CD4-positive, alpha-beta T cell (primary cell): ENCODE measurements at regions not wholly inside any gene's neighbourhood (a gene's known extent, or its start where the extent isn't known, plus 50 kb on each side); places are given as distances from the start of the nearest gene placed in this dataset.

ENCODE experiments used
- ATAC-seq: fragments of 200-7000 bp; cut with Tn5 transposase; one replicate; pipeline ENCODE4 v1.10.0; 2022; ENCODE audit warnings: mild to moderate bottlenecking; ENCODE audit not compliant: poor library complexity
- CTCF ChIA-PET: fragments of 350-600 bp; sonication (Branson Sonifier 250); formaldehyde crosslinking; loops from one replicate; lab custom pipeline; 2021; ENCODE audit warnings: antibody characterized with exemption, inconsistent platforms; lab: Charles Lee
- POLR2A ChIA-PET: fragments of 350-600 bp; sonication (Branson Sonifier 250); formaldehyde crosslinking; loops from one replicate; lab custom pipeline; 2021; ENCODE audit warnings: antibody characterized with exemption, inconsistent platforms; lab: Charles Lee
- DNase-seq, 14 experiments: peaks; one replicate each; pipeline ENCODE4 v3.0.0-alpha.2; 2013 to 2020; ENCODE audit warnings: mixed read lengths in 2 of 14
- H3K27ac ChIP-seq, 2 donors: one replicate each; pipeline versions ENCODE4 v1.5.1 to v1.7.0; 2013; ENCODE audit warnings: low read length in 2 of 2, low read depth in 1 of 2, mild to moderate bottlenecking in 1 of 2
- H3K27me3 ChIP-seq, 2 experiments: 1 replicate in 1 of 2; 2 replicates in 1 of 2; pipeline versions ENCODE4 v1.6.1 to v1.7.0; 2013; ENCODE audit warnings: low read length in 2 of 2, control low read depth in 1 of 2, mild to moderate bottlenecking in 1 of 2, moderate library complexity in 1 of 2; ENCODE audit not compliant: insufficient read depth in 2 of 2, control insufficient read depth in 1 of 2
- H3K36me3 ChIP-seq: one replicate; pipeline ENCODE4 v1.6.1; 2013; ENCODE audit warnings: low read length, control low read depth; ENCODE audit not compliant: insufficient read depth
- H3K4me1 ChIP-seq: one replicate; pipeline ENCODE4 v1.6.1; 2013; ENCODE audit warnings: low read length, control low read depth; ENCODE audit not compliant: insufficient read depth
- H3K4me3 ChIP-seq: one replicate; pipeline ENCODE4 v1.5.1; 2013; ENCODE audit warnings: mild to moderate bottlenecking, low read length, moderate library complexity
- H3K9me3 ChIP-seq, 2 experiments: 1 replicate in 1 of 2; 2 replicates in 1 of 2; pipeline versions ENCODE4 v1.6.1 to v1.7.0; 2013; ENCODE audit warnings: low read length in 2 of 2, mild to moderate bottlenecking in 2 of 2, control low read depth in 1 of 2, moderate library complexity in 1 of 2; ENCODE audit not compliant: control insufficient read depth in 1 of 2, insufficient read depth in 1 of 2
- H3K27ac Mint-ChIP-seq: one replicate; pipeline ENCODE4 v1.8.0; 2020; ENCODE audit warnings: mixed read lengths
- H3K27me3 Mint-ChIP-seq: one replicate; pipeline ENCODE4 v1.8.0; 2021; ENCODE audit warnings: mixed read lengths
- H3K36me3 Mint-ChIP-seq: one replicate; pipeline ENCODE4 v1.8.0; 2021; ENCODE audit warnings: low read depth, mixed read lengths
- H3K4me1 Mint-ChIP-seq: one replicate; pipeline ENCODE4 v1.8.0; 2021; ENCODE audit warnings: low read depth, mixed read lengths
- H3K4me3 Mint-ChIP-seq: one replicate; pipeline ENCODE4 v1.8.0; 2020; ENCODE audit warnings: mild to moderate bottlenecking, mixed read lengths
- H3K9me3 Mint-ChIP-seq: one replicate; pipeline ENCODE4 v1.8.0; 2020; ENCODE audit warnings: mixed read lengths
- intact Hi-C, 2 experiments: fragments of 100-400 bp; cut with DNase I in 1 of 2; cut with micrococcal nuclease in 1 of 2; formaldehyde crosslinking; loops; one replicate each; pipeline versions ENCODE4 v1.15.1 to v1.9.0; 2023 to 2025; cut with DNase I, micrococcal nuclease
- TF ChIP-seq, protein P1 (sequence below): fragments of 200-600 bp; IDR thresholded peaks from one replicate; pipeline ENCODE4 v1.8.0; 2022; ENCODE audit warnings: antibody characterized with exemption, mild to moderate bottlenecking

DNA sequence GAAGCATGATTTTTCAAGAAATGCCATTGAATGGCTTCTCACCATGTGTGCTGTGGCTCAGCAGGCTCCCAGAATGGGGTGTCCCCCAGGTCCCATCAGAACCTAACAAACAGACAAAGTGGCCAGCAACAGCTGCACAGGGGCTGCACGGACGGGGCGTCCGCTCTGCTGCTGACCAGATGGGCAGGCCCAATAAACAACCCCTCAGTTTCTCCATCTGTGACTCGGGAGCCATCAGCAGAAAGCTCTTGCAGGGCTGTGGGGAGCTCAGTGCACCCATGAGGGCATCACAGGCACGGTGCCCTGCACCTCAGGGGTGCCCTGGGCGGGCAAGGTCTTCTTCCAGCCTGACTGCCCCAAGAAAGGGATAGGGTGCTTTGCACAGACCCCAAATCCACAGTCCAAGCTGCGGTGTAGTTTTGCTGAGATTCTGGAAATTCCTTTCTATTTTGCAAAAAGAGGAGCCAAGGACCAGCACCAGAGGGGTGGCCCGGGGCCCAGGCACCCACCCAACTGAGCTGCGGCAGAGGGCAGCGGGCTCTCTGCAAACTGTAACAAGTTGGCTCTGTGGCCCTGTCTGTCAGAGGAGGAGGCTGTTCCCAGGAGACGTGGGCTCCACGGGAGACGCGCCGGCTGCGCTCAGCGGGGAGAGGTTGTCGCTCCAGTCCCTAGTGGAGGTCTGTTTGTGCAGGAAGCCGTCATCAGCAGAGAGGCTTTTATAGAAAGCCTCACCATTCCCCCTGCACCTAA is 138.7 kb upstream of the PPP1R26 start:
- Mint-ChIP-seq H3K4me3 (no peak overlapping the region), H3K9me3 (no peaks in the 10 kb centered on the region), H3K36me3 (no peaks in the 10 kb centered on the region), H3K27ac (no peak overlapping the region), H3K4me1 (no peaks in the 10 kb centered on the region), H3K27me3 (peaks cover 16% of the 10 kb centered on the region)
- no peak for ATAC-seq
- DNase-seq: no peak
- H3K4me3 ChIP-seq: no peak overlapping the region
- H3K9me3 ChIP-seq: peaks cover 0 to 4% of the 10 kb centered on the region in 2 experiments
- intact Hi-C loops: loop anchor here in 1 of 2 experiments (5.0 to 10.0 kb wide), 2 partner anchors 894 to 1166 kb away; no protein-coding TSS in a partner anchor
- CTCF ChIA-PET: no interaction called here
- TF ChIP-seq, protein P1, sequence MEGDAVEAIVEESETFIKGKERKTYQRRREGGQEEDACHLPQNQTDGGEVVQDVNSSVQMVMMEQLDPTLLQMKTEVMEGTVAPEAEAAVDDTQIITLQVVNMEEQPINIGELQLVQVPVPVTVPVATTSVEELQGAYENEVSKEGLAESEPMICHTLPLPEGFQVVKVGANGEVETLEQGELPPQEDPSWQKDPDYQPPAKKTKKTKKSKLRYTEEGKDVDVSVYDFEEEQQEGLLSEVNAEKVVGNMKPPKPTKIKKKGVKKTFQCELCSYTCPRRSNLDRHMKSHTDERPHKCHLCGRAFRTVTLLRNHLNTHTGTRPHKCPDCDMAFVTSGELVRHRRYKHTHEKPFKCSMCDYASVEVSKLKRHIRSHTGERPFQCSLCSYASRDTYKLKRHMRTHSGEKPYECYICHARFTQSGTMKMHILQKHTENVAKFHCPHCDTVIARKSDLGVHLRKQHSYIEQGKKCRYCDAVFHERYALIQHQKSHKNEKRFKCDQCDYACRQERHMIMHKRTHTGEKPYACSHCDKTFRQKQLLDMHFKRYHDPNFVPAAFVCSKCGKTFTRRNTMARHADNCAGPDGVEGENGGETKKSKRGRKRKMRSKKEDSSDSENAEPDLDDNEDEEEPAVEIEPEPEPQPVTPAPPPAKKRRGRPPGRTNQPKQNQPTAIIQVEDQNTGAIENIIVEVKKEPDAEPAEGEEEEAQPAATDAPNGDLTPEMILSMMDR: no peak
- peaks cover 0 to 6% of the 10 kb centered on the region in 2 experiments for H3K27me3 ChIP-seq
- H3K27ac ChIP-seq: no peak overlapping the region
- H3K4me1 ChIP-seq: no peaks in the 10 kb centered on the region
- POLR2A ChIA-PET: no interaction called here
- H3K36me3 ChIP-seq: no peaks in the 10 kb centered on the region

DNA sequence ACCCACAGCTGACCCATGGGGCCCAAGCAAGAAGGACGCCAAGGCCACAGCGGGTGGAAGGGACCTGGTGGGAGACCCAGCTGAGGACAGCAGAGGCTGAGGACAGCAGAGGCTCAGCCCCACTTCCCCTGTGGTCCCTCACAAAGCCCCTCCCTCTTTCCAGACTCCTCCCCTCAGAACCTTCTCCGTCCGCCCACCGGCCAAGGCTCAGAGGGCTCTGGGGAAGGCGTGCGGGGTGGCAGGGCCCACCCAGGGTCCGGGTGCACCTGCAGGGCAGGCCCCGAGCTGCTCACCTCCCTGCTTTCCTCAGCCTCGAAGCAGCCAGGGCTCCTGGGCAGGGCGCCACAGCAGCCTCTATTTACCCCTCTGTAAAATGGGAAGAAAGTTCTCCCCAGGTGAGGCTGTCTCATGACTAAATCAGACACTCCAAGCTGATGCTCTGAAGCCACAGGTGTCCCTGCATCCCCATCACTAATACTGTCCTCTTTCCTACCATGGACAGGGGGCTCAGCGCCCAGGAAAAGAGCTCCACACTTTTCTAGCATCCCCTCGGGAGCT is 137.9 kb upstream of the PPP1R26 start:
- CTCF ChIA-PET: no interaction called here

DNA sequence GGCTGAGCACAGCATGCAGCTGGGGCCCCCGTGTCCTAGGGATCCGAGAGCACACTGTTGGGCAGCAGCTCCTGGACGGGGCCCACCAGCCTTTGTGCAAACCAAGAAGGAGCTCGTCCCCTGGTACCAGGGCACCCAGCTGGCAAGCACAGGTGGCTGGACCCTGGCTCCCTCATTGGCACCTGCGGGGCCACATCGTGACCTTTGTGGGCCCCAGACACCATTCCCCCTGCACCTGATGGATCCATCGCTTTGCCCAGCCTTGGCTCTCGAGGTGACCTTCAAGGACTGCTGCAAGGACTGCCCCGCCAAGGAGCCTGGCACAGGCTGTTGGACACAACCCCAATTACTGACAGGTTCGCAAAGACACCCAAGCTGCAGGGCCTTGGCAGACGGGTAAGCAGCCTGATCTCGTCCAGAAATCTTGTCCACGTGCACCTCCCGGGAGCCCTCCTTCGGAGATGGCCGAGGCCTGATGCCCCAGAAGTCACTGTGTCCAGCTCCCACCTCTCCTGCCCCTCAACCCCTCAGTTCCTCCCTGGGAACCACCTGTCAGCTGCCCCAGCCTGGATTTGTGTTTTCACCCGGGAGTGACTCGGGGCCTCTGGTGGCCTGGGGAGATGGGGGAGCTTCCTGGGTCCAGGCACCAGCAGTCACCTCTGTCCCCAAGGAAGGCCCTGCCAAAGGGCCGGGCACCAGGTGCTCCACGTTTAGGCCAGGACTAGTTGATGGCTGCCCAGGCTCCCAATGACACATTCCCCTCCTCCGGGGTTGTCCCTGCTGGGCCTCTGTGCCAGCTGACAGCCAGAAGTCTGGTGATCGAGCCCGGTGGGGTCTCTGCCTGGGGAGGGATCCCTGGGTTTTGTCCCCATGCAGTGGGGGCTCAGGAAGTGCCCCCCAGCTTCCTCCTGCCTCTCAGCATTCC is 137.1 kb upstream of the PPP1R26 start:
- Histone ChIP-seq H3K27me3 (peaks cover 0 to 6% of the 10 kb centered on the region in 2 experiments), H3K4me1 (no peaks in the 10 kb centered on the region), H3K4me3 (no peak overlapping the region), H3K9me3 (no peaks in the 10 kb centered on the region), H3K36me3 (no peaks in the 10 kb centered on the region), H3K27ac (no peak overlapping the region)
- POLR2A ChIA-PET: no interaction called here
- Mint-ChIP-seq H3K27ac (no peak overlapping the region), H3K27me3 (peaks cover 10% of the 10 kb centered on the region), H3K4me1 (no peaks in the 10 kb centered on the region), H3K4me3 (no peak overlapping the region), H3K9me3 (no peaks in the 10 kb centered on the region), H3K36me3 (no peaks in the 10 kb centered on the region)
- TF ChIP-seq, protein P1: no peak
- ATAC-seq (no peak), DNase-seq (no peak)
- intact Hi-C loops: loop anchor here in 1 of 2 experiments (5.0 to 10.0 kb wide), 2 partner anchors 895 to 1168 kb away; no protein-coding TSS in a partner anchor
- CTCF ChIA-PET: no interaction called here

More for the DNA sequence above, 137.9 kb upstream of the PPP1R26 start:
- TF ChIP-seq, protein P1: no peak
- Mint-ChIP-seq H3K9me3 (no peaks in the 10 kb centered on the region), H3K27me3 (peaks cover 15% of the 10 kb centered on the region), H3K4me1 (no peaks in the 10 kb centered on the region), H3K36me3 (no peaks in the 10 kb centered on the region), H3K4me3 (no peak overlapping the region), H3K27ac (no peak overlapping the region)
- DNase-seq: no peak
- intact Hi-C loops: loop anchor here in 1 of 2 experiments (5.0 to 10.0 kb wide), 2 partner anchors 894 to 1167 kb away; no protein-coding TSS in a partner anchor
- no peak overlapping the region for H3K27ac ChIP-seq
- no peaks in the 10 kb centered on the region for H3K4me1 ChIP-seq
- no peak overlapping the region for H3K4me3 ChIP-seq
- peaks cover 0 to 6% of the 10 kb centered on the region in 2 experiments for H3K27me3 ChIP-seq
- POLR2A ChIA-PET: no interaction called here
- peaks cover 0 to 4% of the 10 kb centered on the region in 2 experiments for H3K9me3 ChIP-seq
- ATAC-seq: no peak
- H3K36me3 ChIP-seq: no peaks in the 10 kb centered on the region
